K562 (cell line): ENCODE measurements at regions not wholly inside any gene's neighbourhood (a gene's known extent, or its start where the extent isn't known, plus 50 kb on each side); places are given as distances from the start of the nearest gene placed in this dataset.

ENCODE experiments used
- ATAC-seq: fragments of 200-7000 bp; cut with Tn5 transposase; 3 replicates; pipeline ENCODE4 v1.9.1; 2020; ENCODE audit warnings: moderate library complexity
- BruUV-seq: library from RNA; stranded (reverse); fragments of 400-500 nt; replicated peaks from 2 replicates; lab custom pipeline; 2021; lab: Mats Ljungman, UMichigan
- CTCF ChIA-PET: fragments of 300-600 bp; formaldehyde crosslinking; extraction: SDS; loops from one replicate; lab custom pipeline; 2021; ENCODE audit warnings: low intra/inter-chr PET ratio; lab: Yijun Ruan, JAX
- POLR2A ChIA-PET: fragments of 300-600, 350-650 bp; sonication (Branson Sonifier 250); formaldehyde crosslinking; extraction: SDS; loops from one replicate; lab custom pipeline; 2021; ENCODE audit warnings: antibody characterized with exemption, inconsistent platforms; lab: Yijun Ruan, JAX
- DNase-seq, 4 experiments: peaks; one replicate each; pipeline versions ENCODE4 v3.0.0 to v3.0.0-alpha.2; 2011 to 2018; ENCODE audit warnings: low spot score in 3 of 4, mixed read lengths in 3 of 4; ENCODE audit errors: extremely low read depth in 1 of 4
- FAIRE-seq: peaks from 2 replicates; lab custom pipeline; 2011; peaks lifted over from hg19 to GRCh38; lab: Jason Lieb, UNC
- H2AFZ ChIP-seq: 2 replicates; pipeline ENCODE4 v1.6.0; 2011; ENCODE audit warnings: low read depth, low read length, control low read depth, inconsistent platforms
- H3K27ac ChIP-seq: fragments of 200-600 bp; 3 replicates; pipeline ENCODE4 v1.8.0; 2011; ENCODE audit warnings: low read depth, mild to moderate bottlenecking, control low read depth, inconsistent platforms, low read length, moderate library complexity, mixed read lengths; ENCODE audit errors: extremely low read depth
- H3K27me3 ChIP-seq, 2 experiments: fragments of 300-600 bp in 1 of 2; 2 replicates in 1 of 2; 3 replicates in 1 of 2; pipeline versions ENCODE4 v1.6.0 to v1.8.0; 2011; ENCODE audit warnings: inconsistent platforms in 2 of 2, low read length in 2 of 2, mild to moderate bottlenecking in 1 of 2, mixed read lengths in 1 of 2, moderate library complexity in 1 of 2; ENCODE audit not compliant: control insufficient read depth in 2 of 2, insufficient read depth in 2 of 2
- H3K36me3 ChIP-seq: fragments of 300-600 bp; 3 replicates; pipeline ENCODE4 v1.8.0; 2011; ENCODE audit warnings: mild to moderate bottlenecking, low read length, inconsistent platforms; ENCODE audit not compliant: control insufficient read depth, insufficient read depth
- H3K4me1 ChIP-seq, 2 experiments: fragments of 200-600 bp in 1 of 2; replicated peaks in 1 of 2; 2 replicates in 1 of 2; 3 replicates in 1 of 2; pipeline versions ENCODE4 v1.5.1 to v1.8.0; 2011; ENCODE audit warnings: inconsistent platforms in 2 of 2, low read length in 2 of 2, mild to moderate bottlenecking in 1 of 2, mixed read lengths in 1 of 2, moderate library complexity in 1 of 2; ENCODE audit not compliant: control insufficient read depth in 2 of 2, insufficient read depth in 2 of 2
- H3K4me2 ChIP-seq: 2 replicates; pipeline ENCODE4 v1.6.1; 2011; ENCODE audit warnings: low read length, control low read depth, inconsistent platforms, mixed read lengths; ENCODE audit not compliant: insufficient read depth
- H3K4me3 ChIP-seq: fragments of 200-600 bp; sonication (generic), shearing (Covaris generic); 2 replicates; pipeline ENCODE4 v1.5.1; 2016; ENCODE audit warnings: control low read depth, inconsistent platforms
- H3K79me2 ChIP-seq: fragments of 200-600 bp; 3 replicates; pipeline ENCODE4 v1.8.0; 2011; ENCODE audit warnings: low read length, inconsistent platforms; ENCODE audit not compliant: control insufficient read depth, insufficient read depth
- H3K9ac ChIP-seq, 2 experiments: 2 replicates each; pipeline versions ENCODE4 v1.6.0 to v1.6.1; 2011; ENCODE audit warnings: low read depth in 2 of 2, low read length in 2 of 2, control low read depth in 1 of 2, inconsistent platforms in 1 of 2, mild to moderate bottlenecking in 1 of 2, mixed read lengths in 1 of 2; ENCODE audit not compliant: insufficient read depth in 1 of 2
- H3K9me1 ChIP-seq: one replicate; pipeline ENCODE4 v1.6.0; 2011; ENCODE audit warnings: inconsistent platforms, mild to moderate bottlenecking, low read length, moderate library complexity; ENCODE audit not compliant: control insufficient read depth, insufficient read depth
- H3K9me3 ChIP-seq: replicated peaks from 2 replicates; pipeline ENCODE4 v1.5.1; 2011; ENCODE audit warnings: low read depth, low read length, inconsistent platforms; ENCODE audit not compliant: control insufficient read depth, insufficient read depth
- H4K20me1 ChIP-seq: replicated peaks from 2 replicates; pipeline ENCODE4 v1.6.1; 2011; ENCODE audit warnings: low read length, inconsistent platforms, mixed read lengths; ENCODE audit not compliant: control insufficient read depth, insufficient read depth
- FIP1L1 ChIP-seq: fragments of 200-400 bp; formaldehyde crosslinking; IDR thresholded peaks from 2 replicates; pipeline ENCODE4 v1.6.1; 2018; ENCODE audit warnings: mild to moderate bottlenecking, low read depth, low read length; ENCODE audit not compliant: poor library complexity, severe bottlenecking
- HDAC8 ChIP-seq: fragments of 450-650 bp; IDR thresholded peaks from 2 replicates; pipeline ENCODE4 v1.6.1; 2016; ENCODE audit warnings: mild to moderate bottlenecking, missing genetic modification characterization, moderate library complexity, missing compliant biosample characterization
- POLR2B ChIP-seq: fragments of 450-650 bp; IDR thresholded peaks from 2 replicates; pipeline ENCODE4 v1.6.1; 2018; ENCODE audit warnings: low read depth; ENCODE audit not compliant: partially characterized antibody
- PRMT5 ChIP-seq: sonication (generic); formaldehyde crosslinking; IDR thresholded peaks from 2 replicates; pipeline ENCODE4 v1.5.0; 2020; ENCODE audit warnings: missing genetic modification reagents
- RB1 ChIP-seq: fragments of 450-650 bp; IDR thresholded peaks from 2 replicates; pipeline ENCODE4 v1.6.1; 2017; ENCODE audit warnings: low read depth, mild to moderate bottlenecking
- TBL1XR1 ChIP-seq, 2 experiments: IDR thresholded peaks; 2 replicates each; pipeline ENCODE4 v1.6.1; 2012; ENCODE audit warnings: improper control_type of control experiment in 2 of 2, low read length in 2 of 2, mild to moderate bottlenecking in 1 of 2
- THRAP3 ChIP-seq: fragments of 450-650 bp; IDR thresholded peaks from 2 replicates; pipeline ENCODE4 v1.6.1; 2016; ENCODE audit warnings: mild to moderate bottlenecking, inconsistent platforms, borderline replicate concordance
- ZNF583 ChIP-seq: fragments of 250-450 bp; sonication (Bioruptor Pico); IDR thresholded peaks from 2 replicates; pipeline ENCODE4 v1.4.0; 2020
- ZSCAN29 ChIP-seq: fragments of 450-650 bp; IDR thresholded peaks from 2 replicates; pipeline ENCODE4 v1.6.1; 2017
- WGBS: fragments of 100-300 bp; shearing (Covaris generic); methylation state at CpG from one replicate; pipeline ENCODE4 v1.1.6; 2016; ENCODE audit warnings: low coverage, mixed read lengths; ENCODE audit not compliant: insufficient coverage; ENCODE audit errors: missing lambda C conversion rate; 5-methylcytosine and 5-hydroxymethylcytosine counted together
- in situ Hi-C: fragments of 300-500 bp; cut with MboI; formaldehyde crosslinking; loops from 4 replicates; pipeline ENCODE4 v1.15.0; 2018; ENCODE audit warnings: inconsistent platforms, mixed read lengths
- intact Hi-C: fragments of 100-400 bp; cut with micrococcal nuclease; formaldehyde crosslinking; loops from 2 replicates; pipeline ENCODE4 v1.14.2; 2022

DNA sequence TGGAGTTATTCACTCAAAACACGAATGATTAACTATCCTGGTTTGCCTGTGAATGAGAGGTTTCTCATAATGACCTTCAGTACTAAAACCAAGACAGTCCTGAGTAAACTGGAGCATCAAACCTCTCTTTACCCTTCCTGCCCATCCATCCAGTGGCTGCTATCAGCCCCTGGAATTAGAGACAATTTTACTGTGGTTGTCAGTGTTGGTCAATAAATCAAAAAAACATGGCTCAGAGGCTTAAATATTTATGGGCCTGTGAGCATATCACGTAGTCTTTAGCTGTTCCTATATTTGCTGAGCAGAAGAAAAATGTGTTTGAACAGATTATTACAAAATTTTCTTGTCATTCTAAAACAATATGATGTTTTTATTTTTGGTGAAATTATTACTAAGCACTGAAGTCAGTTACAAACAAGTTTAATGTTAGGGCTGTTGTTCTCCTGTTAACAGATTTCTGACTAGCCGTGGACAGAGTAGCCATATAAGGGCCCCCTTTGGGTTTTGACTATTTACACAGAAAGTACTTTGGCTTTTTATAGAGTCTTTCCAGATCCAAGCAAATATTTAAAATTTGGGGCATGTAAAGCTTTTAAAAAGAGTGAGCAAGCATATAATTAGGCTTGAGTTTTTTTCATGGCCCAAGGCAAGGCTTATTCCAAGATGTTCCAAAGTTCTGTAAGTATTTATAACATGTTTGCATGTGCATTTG lies 580.9 kb downstream of the DIPK2A start:
- Histone ChIP-seq H3K27me3 (no peaks in the 10 kb centered on the region), H3K9ac (no peak overlapping the region), H3K36me3 (no peaks in the 10 kb centered on the region), H3K4me3 (no peak overlapping the region), H4K20me1 (no peaks in the 10 kb centered on the region), H3K4me1 (no peaks in the 10 kb centered on the region), H3K27ac (no peak overlapping the region), H3K4me2 (no peak overlapping the region), H3K79me2 (no peaks in the 10 kb centered on the region), H3K9me1 (no peaks in the 10 kb centered on the region), H2AFZ (no peak overlapping the region), H3K9me3 (no peaks in the 10 kb centered on the region)
- no TSS peak for BruUV-seq
- CTCF ChIA-PET, result no interaction called here
- FAIRE-seq (no peak), DNase-seq (no peak), ATAC-seq (no peak)
- POLR2A ChIA-PET, result no interaction called here
- 0% methylated on average over 3 of the region's 3 CpGs for whole genome bisulfite sequencing
- intact Hi-C loops (no loop called here), in situ Hi-C loops (no loop called here)
- no peak for TF ChIP-seq PRMT5 (CRISPR knock-in tag)
- TF ChIP-seq ZNF583, result no peak
- no peak for TF ChIP-seq ZSCAN29
- TF ChIP-seq THRAP3, result no peak
- no peak for TF ChIP-seq TBL1XR1 (IDR thresholded peaks at IDR 0.05; ENCODE audit: low read length in 2 of 2)
- no peak for TF ChIP-seq POLR2B

DNA sequence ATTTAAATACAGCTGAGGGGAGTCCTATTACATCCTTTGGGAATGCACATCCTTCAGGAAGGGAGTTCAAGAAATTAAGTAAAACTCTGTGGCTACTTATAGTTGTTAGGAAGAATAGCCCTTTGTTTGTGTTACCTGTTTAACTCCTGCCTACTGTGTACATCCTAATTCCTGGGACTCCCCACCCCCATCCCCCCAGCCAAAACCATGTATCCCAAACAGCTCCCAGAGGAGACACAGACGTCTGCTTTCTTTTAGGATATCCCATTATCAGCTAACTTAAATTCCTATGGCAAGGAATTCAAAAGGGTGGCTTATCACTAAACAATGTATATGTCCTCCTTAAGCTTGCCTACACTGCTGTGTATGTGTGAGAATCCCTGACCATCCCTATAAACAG lies 581.7 kb downstream of the DIPK2A start:
- ChIA-PET POLR2A (no interaction called here), CTCF (no interaction called here)
- Histone ChIP-seq H3K36me3 (no peaks in the 10 kb centered on the region), H3K9me1 (no peaks in the 10 kb centered on the region), H2AFZ (no peak overlapping the region), H3K27ac (no peak overlapping the region), H3K79me2 (no peaks in the 10 kb centered on the region), H3K4me3 (no peak overlapping the region), H3K27me3 (no peaks in the 10 kb centered on the region), H4K20me1 (no peaks in the 10 kb centered on the region), H3K4me2 (no peak overlapping the region)
- intact Hi-C loops (no loop called here), in situ Hi-C loops (no loop called here)
- WGBS, result 0% methylated on average over 1 of the region's 1 CpG
- FAIRE-seq (no peak), ATAC-seq (no peak), DNase-seq (no peak)
- BruUV-seq, result no TSS peak
- TF ChIP-seq FIP1L1, result no peak
- TF ChIP-seq HDAC8, result no peak
- TF ChIP-seq RB1, result no peak
- TF ChIP-seq, all 486 proteins: peak for 0
- Histone ChIP-seq H3K9me3 (no peaks in the 10 kb centered on the region), H3K4me1 (no peaks in the 10 kb centered on the region), H3K9ac (no peak overlapping the region)
